B cell (primary cell): ENCODE measurements at regions not wholly inside any gene's neighbourhood (a gene's known extent, or its start where the extent isn't known, plus 50 kb on each side); places are given as distances from the start of the nearest gene placed in this dataset.

Source experiments
- CTCF ChIP-seq: fragments of 200-600 bp; IDR thresholded peaks from one replicate; pipeline ENCODE4 v1.8.0; 2022; ENCODE audit warnings: antibody characterized with exemption, mild to moderate bottlenecking
- EZH2 ChIP-seq: IDR thresholded peaks from 2 replicates; pipeline ENCODE4 v1.6.1; 2012; ENCODE audit warnings: borderline replicate concordance, low read depth, mild to moderate bottlenecking, moderate library complexity, low read length; ENCODE audit not compliant: insufficient read depth, poor library complexity, severe bottlenecking

GRCh38 chr13:93060144-93060543 lies 166.5 kb upstream of the GPC6 start:
- TF ChIP-seq CTCF = no peak
- TF ChIP-seq EZH2 = no peak
